Caco-2 (cell line): ENCODE measurements at regions not wholly inside any gene's neighbourhood (a gene's known extent, or its start where the extent isn't known, plus 50 kb on each side); places are given as distances from the start of the nearest gene placed in this dataset.

Source experiments
- BruUV-seq: library from RNA; stranded (reverse); fragments of 400-500 nt; replicated peaks from 2 replicates; lab custom pipeline; 2021; lab: Mats Ljungman, UMichigan
- CTCF ChIA-PET: fragments of 300-600 bp; sonication (Branson Sonifier 250); formaldehyde crosslinking; loops from one replicate; lab custom pipeline; 2022; ENCODE audit warnings: antibody characterized with exemption; lab: Charles Lee
- POLR2A ChIA-PET: fragments of 300-600 bp; sonication (Branson Sonifier 250); formaldehyde crosslinking; loops from one replicate; lab custom pipeline; 2022; ENCODE audit warnings: antibody characterized with exemption; lab: Charles Lee
- DNase-seq, 2 experiments: peaks; one replicate each; pipeline versions ENCODE4 v3.0.0 to v3.0.0-alpha.2; 2020 to 2022
- H3K27me3 ChIP-seq: replicated peaks from 2 replicates; pipeline ENCODE4 v1.6.0; 2011; ENCODE audit warnings: low read length; ENCODE audit not compliant: control insufficient read depth, insufficient read depth
- H3K36me3 ChIP-seq: 2 replicates; pipeline ENCODE4 v1.5.1; 2011; ENCODE audit warnings: low read length; ENCODE audit not compliant: control insufficient read depth, insufficient read depth
- H3K4me1 ChIP-seq: fragments of 250-450 bp; sonication (Bioruptor Pico); 2 replicates; pipeline ENCODE4 v1.5.1; 2020; ENCODE audit warnings: mild to moderate bottlenecking
- H3K4me3 ChIP-seq: 2 replicates; pipeline ENCODE4 v1.5.1; 2011; ENCODE audit warnings: low read depth, mild to moderate bottlenecking, control low read depth, low read length
- H3K9me3 ChIP-seq: fragments of 250-450 bp; sonication (Bioruptor Pico); 2 replicates; pipeline ENCODE4 v1.5.1; 2020; ENCODE audit warnings: mild to moderate bottlenecking, moderate library complexity
- H3K27ac Mint-ChIP-seq: one replicate; pipeline ENCODE4 v1.8.0; 2022; ENCODE audit warnings: mixed read lengths; ENCODE audit not compliant: unreplicated experiment
- H3K27me3 Mint-ChIP-seq: one replicate; pipeline ENCODE4 v1.8.0; 2022; ENCODE audit warnings: mixed read lengths; ENCODE audit not compliant: insufficient read depth, unreplicated experiment
- H3K36me3 Mint-ChIP-seq: one replicate; pipeline ENCODE4 v1.8.0; 2022; ENCODE audit warnings: mild to moderate bottlenecking, mixed read lengths; ENCODE audit not compliant: insufficient read depth, unreplicated experiment
- H3K4me1 Mint-ChIP-seq: one replicate; pipeline ENCODE4 v1.8.0; 2022; ENCODE audit warnings: low read depth, mixed read lengths; ENCODE audit not compliant: unreplicated experiment
- H3K4me3 Mint-ChIP-seq: one replicate; pipeline ENCODE4 v1.8.0; 2022; ENCODE audit warnings: mild to moderate bottlenecking, moderate library complexity, mixed read lengths; ENCODE audit not compliant: unreplicated experiment
- H3K9me3 Mint-ChIP-seq: one replicate; pipeline ENCODE4 v1.8.0; 2022; ENCODE audit warnings: mixed read lengths; ENCODE audit not compliant: unreplicated experiment
- CTCF ChIP-seq, 2 experiments: fragments of 200-600 bp in 1 of 2; IDR thresholded peaks; 1 replicate in 1 of 2; 2 replicates in 1 of 2; pipeline versions ENCODE4 v1.5.1 to v1.8.0; 2011 to 2022; ENCODE audit warnings: antibody characterized with exemption in 1 of 2, control low read depth in 1 of 2, inconsistent platforms in 1 of 2, low read depth in 1 of 2, low read length in 1 of 2, mild to moderate bottlenecking in 1 of 2, moderate library complexity in 1 of 2; ENCODE audit not compliant: insufficient read depth in 1 of 2, severe bottlenecking in 1 of 2, unreplicated experiment in 1 of 2
- intact Hi-C: fragments of 100-400 bp; cut with micrococcal nuclease; formaldehyde crosslinking; loops from one replicate; pipeline ENCODE4 v1.10.0; 2022; ENCODE audit not compliant: unreplicated experiment

- no peak for DNase-seq
- Histone ChIP-seq H3K36me3 (no peaks in the 10 kb centered on the region), H3K9me3 (peaks cover 2% of the 10 kb centered on the region; the same call in 1 of the 2 replicates), H3K4me3 (no peak overlapping the region), H3K27me3 (no peaks in the 10 kb centered on the region; the same call in 1 of the 2 replicates), H3K4me1 (no peaks in the 10 kb centered on the region)
- no peak for TF ChIP-seq CTCF (IDR thresholded peaks at IDR 0.05; ENCODE audit: insufficient read depth in 1 of 2, low read depth in 1 of 2, low read length in 1 of 2, severe bottlenecking in 1 of 2, unreplicated experiment in 1 of 2)
- Mint-ChIP-seq H3K27ac (no peak overlapping the region), H3K4me1 (no peaks in the 10 kb centered on the region), H3K36me3 (no peaks in the 10 kb centered on the region), H3K9me3 (peaks cover 9% of the 10 kb centered on the region), H3K27me3 (peaks cover 3% of the 10 kb centered on the region), H3K4me3 (no peak overlapping the region)
- no TSS peak for BruUV-seq
- POLR2A ChIA-PET, result no interaction called here
- intact Hi-C loops, result no loop called here
- CTCF ChIA-PET, result no interaction called here
Measured at GRCh38 chr16:65445313-65446260, 323.7 kb upstream of the CDH11 start.

- H3K36me3 Mint-ChIP-seq, result no peaks in the 10 kb centered on the region
- no peak for DNase-seq
- H3K4me3 Mint-ChIP-seq, result no peak overlapping the region
- Histone ChIP-seq H3K4me3 (no peak overlapping the region), H3K36me3 (no peaks in the 10 kb centered on the region), H3K9me3 (no peaks in the 10 kb centered on the region), H3K27me3 (no peaks in the 10 kb centered on the region), H3K4me1 (no peaks in the 10 kb centered on the region)
- H3K27ac Mint-ChIP-seq, result no peak overlapping the region
- POLR2A ChIA-PET, result no interaction called here
- intact Hi-C loops, result no loop called here
- BruUV-seq, result no TSS peak
- CTCF ChIA-PET, result no interaction called here
- H3K27me3 Mint-ChIP-seq, result peaks cover 3% of the 10 kb centered on the region
- TF ChIP-seq CTCF (IDR thresholded peaks at IDR 0.05; ENCODE audit: insufficient read depth in 1 of 2, low read depth in 1 of 2, low read length in 1 of 2, severe bottlenecking in 1 of 2, unreplicated experiment in 1 of 2), result no peak
- no peaks in the 10 kb centered on the region for H3K4me1 Mint-ChIP-seq
- H3K9me3 Mint-ChIP-seq, result no peaks in the 10 kb centered on the region
Measured at GRCh38 chr16:65441501-65441900, 319.6 kb upstream of the CDH11 start.

- intact Hi-C loops, result no loop called here
- no peaks in the 10 kb centered on the region for H3K4me1 Mint-ChIP-seq
- peaks cover 7% of the 10 kb centered on the region for H3K27me3 Mint-ChIP-seq
- BruUV-seq, result no TSS peak
- H3K4me1 ChIP-seq, result no peaks in the 10 kb centered on the region
- no peaks in the 10 kb centered on the region for H3K9me3 Mint-ChIP-seq
- no peaks in the 10 kb centered on the region for H3K36me3 Mint-ChIP-seq
- no peaks in the 10 kb centered on the region for H3K27me3 ChIP-seq
- CTCF ChIA-PET, result interaction anchor here (0.6 kb wide), 1 partner anchor 63 kb away, joined by 3 read pairs; no protein-coding TSS in a partner anchor
- H3K9me3 ChIP-seq, result no peaks in the 10 kb centered on the region
- no peak overlapping the region for H3K4me3 Mint-ChIP-seq
- H3K27ac Mint-ChIP-seq, result no peak overlapping the region
- TF ChIP-seq CTCF (IDR thresholded peaks at IDR 0.05; ENCODE audit: insufficient read depth in 1 of 2, low read depth in 1 of 2, low read length in 1 of 2, severe bottlenecking in 1 of 2, unreplicated experiment in 1 of 2), result no peak
- H3K4me3 ChIP-seq, result no peak overlapping the region
- no peaks in the 10 kb centered on the region for H3K36me3 ChIP-seq
- POLR2A ChIA-PET, result no interaction called here
- no peak for DNase-seq
Measured at GRCh38 chr16:65429504-65430181, 307.8 kb upstream of the CDH11 start.
